ENCODE measurements at regions not wholly inside any gene's neighbourhood (a gene's known extent, or its start where the extent isn't known, plus 50 kb on each side); places are given as distances from the start of the nearest gene placed in this dataset.

DNA sequence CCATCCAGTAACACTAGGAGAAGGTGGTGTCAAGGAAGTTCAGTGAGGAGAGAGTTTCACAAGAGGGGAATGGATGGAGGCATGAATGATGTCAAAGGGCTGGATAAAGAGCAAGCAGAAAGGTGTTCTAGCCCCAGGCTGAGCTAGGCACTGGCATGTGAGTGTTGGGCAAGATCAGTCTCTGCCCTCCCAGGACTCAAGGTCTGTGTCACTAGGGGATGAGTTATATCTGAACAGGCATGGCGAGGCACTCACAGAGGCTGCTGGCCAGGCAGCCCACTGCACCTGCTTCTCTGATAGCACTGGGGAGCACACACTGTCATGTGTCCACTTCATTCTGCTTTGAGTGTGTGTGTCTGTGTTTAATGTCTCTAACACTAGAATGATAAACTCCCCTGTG is 903.8 kb downstream of the BCL11B start:
- H3K27ac ChIP-seq, result no peak overlapping the region
- DNase-seq, result no peak
- peaks cover 6 to 22% of the 10 kb centered on the region in 2 donors for H3K4me1 ChIP-seq
- TF ChIP-seq, protein P1, sequence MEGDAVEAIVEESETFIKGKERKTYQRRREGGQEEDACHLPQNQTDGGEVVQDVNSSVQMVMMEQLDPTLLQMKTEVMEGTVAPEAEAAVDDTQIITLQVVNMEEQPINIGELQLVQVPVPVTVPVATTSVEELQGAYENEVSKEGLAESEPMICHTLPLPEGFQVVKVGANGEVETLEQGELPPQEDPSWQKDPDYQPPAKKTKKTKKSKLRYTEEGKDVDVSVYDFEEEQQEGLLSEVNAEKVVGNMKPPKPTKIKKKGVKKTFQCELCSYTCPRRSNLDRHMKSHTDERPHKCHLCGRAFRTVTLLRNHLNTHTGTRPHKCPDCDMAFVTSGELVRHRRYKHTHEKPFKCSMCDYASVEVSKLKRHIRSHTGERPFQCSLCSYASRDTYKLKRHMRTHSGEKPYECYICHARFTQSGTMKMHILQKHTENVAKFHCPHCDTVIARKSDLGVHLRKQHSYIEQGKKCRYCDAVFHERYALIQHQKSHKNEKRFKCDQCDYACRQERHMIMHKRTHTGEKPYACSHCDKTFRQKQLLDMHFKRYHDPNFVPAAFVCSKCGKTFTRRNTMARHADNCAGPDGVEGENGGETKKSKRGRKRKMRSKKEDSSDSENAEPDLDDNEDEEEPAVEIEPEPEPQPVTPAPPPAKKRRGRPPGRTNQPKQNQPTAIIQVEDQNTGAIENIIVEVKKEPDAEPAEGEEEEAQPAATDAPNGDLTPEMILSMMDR (IDR thresholded peaks at IDR 0.05), result no peak
- TF ChIP-seq POLR2A (IDR thresholded peaks at IDR 0.05), result no peak
- no peaks in the 10 kb centered on the region for H3K36me3 ChIP-seq
- H3K9me3 ChIP-seq, result no peaks in the 10 kb centered on the region
- no peak overlapping the region for H3K4me3 ChIP-seq (replicated peaks in 1 of 3)
- H3K27me3 ChIP-seq, result no peaks in the 10 kb centered on the region
- 93 to 100% methylated on average over 1 of the region's 1 CpG for WGBS, 2 donors
- intact Hi-C loops (cut with DNase I), result no loop called here

DNA sequence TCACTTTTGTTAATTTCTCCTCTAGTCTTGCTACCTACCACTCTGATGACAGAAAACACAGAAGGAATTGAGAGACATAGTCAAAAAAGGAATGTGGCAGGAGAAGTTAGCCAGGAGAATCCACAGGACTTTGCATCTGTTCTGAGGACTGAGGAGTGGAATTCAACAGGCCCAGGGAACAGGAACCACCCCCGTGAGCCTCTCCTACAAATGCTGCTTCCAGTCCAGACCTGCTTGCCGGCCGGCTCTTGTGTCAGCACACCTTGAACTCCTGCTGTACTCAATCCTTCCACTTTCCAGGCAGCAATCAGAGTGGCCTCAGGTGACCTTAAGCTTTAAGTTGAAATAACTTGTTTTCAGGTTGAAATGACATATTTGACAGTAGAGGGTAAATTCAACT is 903.1 kb downstream of the BCL11B start:
- H3K27me3 ChIP-seq, result no peaks in the 10 kb centered on the region
- H3K9me3 ChIP-seq, result no peaks in the 10 kb centered on the region
- WGBS, 2 donors, result 23 to 29% methylated on average over 3 of the region's 3 CpGs
- peak; percentile 74 to 77 for DNase-seq
- H3K36me3 ChIP-seq, result no peaks in the 10 kb centered on the region
- no peak overlapping the region for H3K4me3 ChIP-seq (replicated peaks in 1 of 3)
- intact Hi-C loops (cut with DNase I), result no loop called here
- TF ChIP-seq, protein P1 (IDR thresholded peaks at IDR 0.05), result no peak
- no peak for TF ChIP-seq POLR2A (IDR thresholded peaks at IDR 0.05)
- H3K27ac ChIP-seq, result no peak overlapping the region
- peaks cover 6 to 22% of the 10 kb centered on the region in 2 donors for H3K4me1 ChIP-seq

DNA sequence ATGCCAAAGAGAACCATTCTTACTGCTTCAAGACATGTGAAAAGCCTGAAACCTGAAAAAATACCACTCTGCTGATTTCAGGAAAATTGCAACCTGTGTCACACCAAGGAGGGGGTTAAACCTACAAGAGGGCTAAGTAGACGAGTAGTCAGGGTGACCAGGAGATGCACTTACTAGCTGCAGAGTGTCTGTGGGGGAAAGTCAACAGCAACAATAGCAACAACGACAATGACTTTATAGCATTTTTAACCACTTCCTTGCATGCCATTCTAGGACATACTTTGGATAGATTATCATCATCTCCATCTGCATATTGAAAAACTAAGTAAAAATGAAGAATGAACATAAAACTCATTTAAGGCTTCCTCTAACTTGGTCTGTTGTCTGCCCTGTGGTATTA is 902.7 kb downstream of the BCL11B start:
- no peaks in the 10 kb centered on the region for H3K27me3 ChIP-seq
- TF ChIP-seq, protein P1 (IDR thresholded peaks at IDR 0.05), result no peak
- TF ChIP-seq POLR2A (IDR thresholded peaks at IDR 0.05), result no peak
- H3K4me3 ChIP-seq (replicated peaks in 1 of 3), result no peak overlapping the region
- no peaks in the 10 kb centered on the region for H3K9me3 ChIP-seq
- no peak for DNase-seq
- intact Hi-C loops (cut with DNase I), result no loop called here
- H3K36me3 ChIP-seq, result no peaks in the 10 kb centered on the region
- no peak overlapping the region for H3K27ac ChIP-seq
- WGBS, 2 donors, result 23 to 24% methylated on average over 2 of the region's 2 CpGs
- peaks cover 6 to 22% of the 10 kb centered on the region in 2 donors for H3K4me1 ChIP-seq

DNA sequence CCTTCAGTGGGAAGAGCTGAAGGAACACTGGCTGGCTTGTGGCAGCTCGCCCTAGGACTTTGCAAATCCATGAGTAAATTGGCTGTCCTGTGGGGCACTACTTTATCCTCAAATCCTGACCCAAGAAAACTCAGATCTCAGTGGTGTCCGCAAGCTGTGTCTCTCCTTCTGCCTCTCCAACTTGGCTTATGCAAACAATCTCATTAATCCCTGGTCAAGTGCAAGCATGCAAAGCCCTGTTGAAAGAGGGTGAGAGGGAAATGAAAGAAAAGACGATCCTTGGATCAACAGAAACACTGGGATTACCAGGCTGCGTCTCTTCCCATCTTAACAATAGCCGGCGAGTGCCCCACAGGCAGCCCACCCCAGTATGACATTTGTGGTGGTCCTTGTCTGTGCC is 901.6 kb downstream of the BCL11B start:
- TF ChIP-seq, protein P1 (IDR thresholded peaks at IDR 0.05), result no peak
- no peak for TF ChIP-seq POLR2A (IDR thresholded peaks at IDR 0.05)
- Histone ChIP-seq H3K9me3 (no peaks in the 10 kb centered on the region), H3K27ac (no peak overlapping the region), H3K36me3 (no peaks in the 10 kb centered on the region), H3K4me3 (replicated peaks in 1 of 3) (no peak overlapping the region), H3K27me3 (no peaks in the 10 kb centered on the region), H3K4me1 (peaks cover 6 to 22% of the 10 kb centered on the region in 2 donors)
- intact Hi-C loops (cut with DNase I), result no loop called here
- peak; percentile 22 to 29 for DNase-seq
- 16 to 23% methylated on average over 6 of the region's 6 CpGs for WGBS, 2 donors

DNA sequence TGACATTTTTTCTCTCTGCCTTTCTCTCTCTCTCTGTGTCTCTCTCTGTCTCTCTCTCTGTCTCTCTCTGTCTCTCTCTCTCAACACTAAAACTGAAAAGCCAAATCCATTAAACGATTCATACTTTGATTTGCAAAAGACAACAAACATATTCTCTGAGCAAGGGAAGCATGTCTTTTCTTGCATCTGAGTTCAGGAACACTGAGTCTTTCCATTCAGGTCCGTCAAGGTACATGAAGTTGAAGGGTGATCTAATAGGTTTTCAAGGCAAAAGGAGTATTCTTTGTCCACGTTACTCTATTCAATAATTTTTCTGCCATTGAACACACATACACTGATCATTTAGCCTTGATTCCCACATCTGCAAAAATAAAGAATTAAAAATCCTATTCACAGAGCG is 900.9 kb downstream of the BCL11B start:
- intact Hi-C loops (cut with DNase I), result no loop called here
- Histone ChIP-seq H3K36me3 (no peaks in the 10 kb centered on the region), H3K9me3 (no peaks in the 10 kb centered on the region), H3K4me1 (peaks cover 6 to 22% of the 10 kb centered on the region in 2 donors), H3K27ac (no peak overlapping the region), H3K27me3 (no peaks in the 10 kb centered on the region), H3K4me3 (replicated peaks in 1 of 3) (no peak overlapping the region)
- TF ChIP-seq, protein P1 (IDR thresholded peaks at IDR 0.05), result no peak
- TF ChIP-seq POLR2A (IDR thresholded peaks at IDR 0.05), result no peak
- WGBS, 2 donors, result 77 to 78% methylated on average over 4 of the region's 4 CpGs
- DNase-seq, result no peak
